Prostate gland (tissue), 2 donors: ENCODE measurements at regions not wholly inside any gene's neighbourhood (a gene's known extent, or its start where the extent isn't known, plus 50 kb on each side); places are given as distances from the start of the nearest gene placed in this dataset.

Source experiments
- CTCF ChIP-seq, 4 experiments: fragments of 200-600 bp in 2 of 4; fragments of 450-650 bp in 2 of 4; sonication (generic) in 2 of 4; IDR thresholded peaks; 1 replicate in 3 of 4; 2 replicates in 1 of 4; pipeline ENCODE4 v1.5.1; 2016 to 2019; ENCODE audit warnings: antibody characterized with exemption in 4 of 4, mild to moderate bottlenecking in 2 of 4, moderate library complexity in 2 of 4
- POLR2A ChIP-seq: fragments of 450-650 bp; IDR thresholded peaks from one replicate; pipeline ENCODE4 v1.6.1; 2016; ENCODE audit warnings: antibody characterized with exemption, mild to moderate bottlenecking
- POLR2AphosphoS5 ChIP-seq: sonication (generic); formaldehyde crosslinking; IDR thresholded peaks from one replicate; pipeline ENCODE4 v1.6.1; 2017; ENCODE audit warnings: antibody characterized with exemption

GRCh38 chr3:43909149-43909548 is 218.4 kb downstream of the ABHD5 start:
- TF ChIP-seq CTCF (IDR thresholded peaks at IDR 0.05): no peak
- TF ChIP-seq POLR2AphosphoS5: no peak
- no peak for TF ChIP-seq POLR2A
